Activated CD4-positive, alpha-beta memory T cell treated with anti-CD3 and anti-CD28 coated beads for 36 hours (primary cell): ENCODE measurements at regions not wholly inside any gene's neighbourhood (a gene's known extent, or its start where the extent isn't known, plus 50 kb on each side); places are given as distances from the start of the nearest gene placed in this dataset.

ENCODE experiments used
- CTCF ChIA-PET: fragments of 350-600 bp; sonication (Branson Sonifier 250); formaldehyde crosslinking; loops from one replicate; lab custom pipeline; 2021; ENCODE audit warnings: antibody characterized with exemption, inconsistent platforms; lab: Charles Lee
- POLR2A ChIA-PET: fragments of 350-600 bp; sonication (Branson Sonifier 250); formaldehyde crosslinking; loops from one replicate; lab custom pipeline; 2021; ENCODE audit warnings: antibody characterized with exemption; lab: Charles Lee
- DNase-seq: peaks from one replicate; pipeline ENCODE4 v3.0.0-alpha.2; 2020
- H3K27ac Mint-ChIP-seq: one replicate; pipeline ENCODE4 v1.8.0; 2021; ENCODE audit warnings: mixed read lengths
- H3K27me3 Mint-ChIP-seq: one replicate; pipeline ENCODE4 v1.8.0; 2021; ENCODE audit warnings: mixed read lengths
- H3K36me3 Mint-ChIP-seq: one replicate; pipeline ENCODE4 v1.8.0; 2021; ENCODE audit warnings: mixed read lengths
- H3K4me1 Mint-ChIP-seq: one replicate; pipeline ENCODE4 v1.8.0; 2021; ENCODE audit warnings: low read depth, mixed read lengths
- H3K4me3 Mint-ChIP-seq: one replicate; pipeline ENCODE4 v1.8.0; 2021; ENCODE audit warnings: mild to moderate bottlenecking, mixed read lengths
- H3K9me3 Mint-ChIP-seq: one replicate; pipeline ENCODE4 v1.8.0; 2021; ENCODE audit warnings: mixed read lengths
- intact Hi-C: fragments of 100-400 bp; cut with micrococcal nuclease; formaldehyde crosslinking; loops from one replicate; pipeline ENCODE4 v1.15.1; 2023

GRCh38 chr3:165347526-165347925, 151.3 kb upstream of the SLITRK3 start:
- H3K27ac Mint-ChIP-seq, result no peak overlapping the region
- no peaks in the 10 kb centered on the region for H3K27me3 Mint-ChIP-seq
- ChIA-PET POLR2A (no interaction called here), CTCF (no interaction called here)
- intact Hi-C loops, result no loop called here
- DNase-seq, result no peak
- H3K4me1 Mint-ChIP-seq, result no peaks in the 10 kb centered on the region
- H3K9me3 Mint-ChIP-seq, result peaks cover 3% of the 10 kb centered on the region
- H3K36me3 Mint-ChIP-seq, result no peaks in the 10 kb centered on the region
- no peak overlapping the region for H3K4me3 Mint-ChIP-seq

- DNase-seq, result no peak
- POLR2A ChIA-PET, result no interaction called here
- H3K4me3 Mint-ChIP-seq, result no peak overlapping the region
- H3K9me3 Mint-ChIP-seq, result peaks cover 3% of the 10 kb centered on the region
- CTCF ChIA-PET, result no interaction called here
- no peaks in the 10 kb centered on the region for H3K36me3 Mint-ChIP-seq
- H3K27ac Mint-ChIP-seq, result no peak overlapping the region
- no peaks in the 10 kb centered on the region for H3K27me3 Mint-ChIP-seq
- H3K4me1 Mint-ChIP-seq, result no peaks in the 10 kb centered on the region
- intact Hi-C loops, result no loop called here
These were observed 150.3 kb upstream of the SLITRK3 start for GRCh38 chr3:165346503-165346902.

- CTCF ChIA-PET, result no interaction called here
- Mint-ChIP-seq H3K27me3 (no peaks in the 10 kb centered on the region), H3K4me1 (no peaks in the 10 kb centered on the region), H3K27ac (no peak overlapping the region), H3K4me3 (no peak overlapping the region), H3K36me3 (no peaks in the 10 kb centered on the region), H3K9me3 (peaks cover 7% of the 10 kb centered on the region)
- DNase-seq, result no peak
- intact Hi-C loops, result no loop called here
- POLR2A ChIA-PET, result no interaction called here
These were observed 147.0 kb upstream of the SLITRK3 start for GRCh38 chr3:165343185-165343584.

GRCh38 chr3:165339753-165340152, 143.6 kb upstream of the SLITRK3 start:
- Mint-ChIP-seq H3K4me1 (no peaks in the 10 kb centered on the region), H3K27ac (no peak overlapping the region), H3K9me3 (peaks cover 7% of the 10 kb centered on the region), H3K4me3 (no peak overlapping the region), H3K36me3 (no peaks in the 10 kb centered on the region), H3K27me3 (no peaks in the 10 kb centered on the region)
- ChIA-PET POLR2A (no interaction called here), CTCF (no interaction called here)
- intact Hi-C loops, result no loop called here
- no peak for DNase-seq

- DNase-seq, result no peak
- ChIA-PET CTCF (no interaction called here), POLR2A (no interaction called here)
- H3K4me3 Mint-ChIP-seq, result no peak overlapping the region
- peaks cover 4% of the 10 kb centered on the region for H3K9me3 Mint-ChIP-seq
- no peak overlapping the region for H3K27ac Mint-ChIP-seq
- H3K27me3 Mint-ChIP-seq, result no peaks in the 10 kb centered on the region
- no peaks in the 10 kb centered on the region for H3K4me1 Mint-ChIP-seq
- intact Hi-C loops, result no loop called here
- H3K36me3 Mint-ChIP-seq, result no peaks in the 10 kb centered on the region
These were observed 140.6 kb upstream of the SLITRK3 start for GRCh38 chr3:165336786-165337185.
